ENCODE measurements at regions not wholly inside any gene's neighbourhood (a gene's known extent, or its start where the extent isn't known, plus 50 kb on each side); places are given as distances from the start of the nearest gene placed in this dataset.

DNA sequence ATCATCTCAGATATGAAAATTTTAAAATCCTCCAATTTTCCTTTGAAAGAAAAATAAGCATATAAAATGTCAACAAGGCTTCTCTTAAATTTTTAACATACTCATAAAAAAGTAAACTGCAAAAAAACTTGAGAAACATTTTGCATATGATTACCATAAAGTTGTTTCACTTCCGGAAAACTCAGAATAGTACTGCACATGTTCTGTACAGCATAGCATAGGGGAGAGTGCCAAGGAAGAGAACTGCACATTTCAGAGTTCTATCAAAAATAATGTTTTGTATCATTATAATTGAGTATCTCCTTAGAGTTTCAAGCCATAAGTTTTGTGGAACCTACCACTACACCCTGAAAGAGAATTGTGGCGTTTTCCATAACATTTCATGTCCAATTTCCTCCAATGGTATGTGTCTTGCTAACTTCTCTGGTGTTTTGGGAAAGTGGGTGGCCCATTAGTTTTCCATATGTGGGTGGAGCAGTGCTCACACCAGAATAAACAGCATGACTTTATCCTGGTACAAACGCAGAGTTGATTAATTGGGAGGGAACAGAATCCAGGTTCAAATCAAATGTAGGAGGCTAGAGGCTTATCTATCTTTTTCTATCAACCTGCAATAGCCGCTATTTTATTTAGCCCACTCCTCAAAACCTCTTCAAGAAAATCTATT, 430.9 kb downstream of the LMO4 start:
- TF ChIP-seq EZH2 (IDR thresholded peaks at IDR 0.05; ENCODE audit: borderline replicate concordance, low read length) (no peak), CTCF (conservative IDR thresholded peaks at IDR 0.05 in 1 of 2, IDR thresholded peaks at IDR 0.05 in 1 of 2; ENCODE audit: extremely low read depth in 1 of 2, insufficient read depth in 1 of 2, low read depth in 1 of 2, low read length in 2 of 2) (no peak)
